PFSK-1 (cell line): ENCODE measurements at regions not wholly inside any gene's neighbourhood (a gene's known extent, or its start where the extent isn't known, plus 50 kb on each side); places are given as distances from the start of the nearest gene placed in this dataset.

Source experiments
- FOXP2 ChIP-seq: optimal IDR thresholded peaks from 2 replicates; pipeline ENCODE3; 2011; ENCODE audit warnings: borderline replicate concordance, control low read depth, inconsistent platforms; ENCODE audit not compliant: insufficient read depth; ENCODE audit errors: extremely low read length, extremely low read depth
- POLR2AphosphoS5 ChIP-seq: IDR thresholded peaks from 2 replicates; pipeline ENCODE4 v1.6.1; 2012; ENCODE audit warnings: low read depth, mild to moderate bottlenecking, control low read depth, low read length, moderate library complexity
- SIN3A ChIP-seq: IDR thresholded peaks from 2 replicates; pipeline ENCODE4 v1.6.1; 2012; ENCODE audit warnings: mild to moderate bottlenecking, low read length, moderate library complexity, borderline replicate concordance; ENCODE audit not compliant: insufficient read depth
- TAF1 ChIP-seq: IDR thresholded peaks from 2 replicates; pipeline ENCODE4 v1.6.1; 2012; ENCODE audit warnings: low read length, control low read depth, borderline replicate concordance; ENCODE audit not compliant: insufficient read depth
- TF ChIP-seq, protein P1 (sequence below), 2 experiments: IDR thresholded peaks; 2 replicates each; pipeline versions ENCODE4 v1.6.1 to v1.8.0; 2011 to 2012; ENCODE audit warnings: low read depth in 2 of 2, low read length in 2 of 2, control low read depth in 1 of 2, inconsistent platforms in 1 of 2, mild to moderate bottlenecking in 1 of 2, moderate library complexity in 1 of 2; ENCODE audit not compliant: insufficient read depth in 1 of 2

DNA sequence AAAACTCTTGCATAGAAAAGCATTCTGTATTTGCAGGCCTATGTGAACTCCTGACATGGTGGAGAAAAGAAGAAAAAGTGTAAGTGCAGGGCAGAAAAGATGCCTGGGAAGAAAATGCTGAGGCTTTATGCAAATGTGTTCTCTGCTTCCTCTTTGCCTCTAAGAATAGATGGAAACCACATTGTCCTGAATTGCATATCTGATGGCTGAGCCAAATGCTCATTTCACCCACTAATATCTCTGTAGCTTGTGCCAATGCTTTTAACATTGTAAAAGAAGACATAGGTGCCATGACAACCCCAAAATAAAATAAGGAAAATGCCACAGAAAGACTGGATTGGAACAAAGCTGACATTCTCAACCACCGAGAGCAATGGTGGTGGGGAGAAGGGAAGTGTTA is 307.4 kb downstream of the GRIA2 start:
- TF ChIP-seq POLR2AphosphoS5 (no peak), FOXP2 (no peak), TAF1 (no peak), SIN3A (no peak)
- TF ChIP-seq, protein P1, sequence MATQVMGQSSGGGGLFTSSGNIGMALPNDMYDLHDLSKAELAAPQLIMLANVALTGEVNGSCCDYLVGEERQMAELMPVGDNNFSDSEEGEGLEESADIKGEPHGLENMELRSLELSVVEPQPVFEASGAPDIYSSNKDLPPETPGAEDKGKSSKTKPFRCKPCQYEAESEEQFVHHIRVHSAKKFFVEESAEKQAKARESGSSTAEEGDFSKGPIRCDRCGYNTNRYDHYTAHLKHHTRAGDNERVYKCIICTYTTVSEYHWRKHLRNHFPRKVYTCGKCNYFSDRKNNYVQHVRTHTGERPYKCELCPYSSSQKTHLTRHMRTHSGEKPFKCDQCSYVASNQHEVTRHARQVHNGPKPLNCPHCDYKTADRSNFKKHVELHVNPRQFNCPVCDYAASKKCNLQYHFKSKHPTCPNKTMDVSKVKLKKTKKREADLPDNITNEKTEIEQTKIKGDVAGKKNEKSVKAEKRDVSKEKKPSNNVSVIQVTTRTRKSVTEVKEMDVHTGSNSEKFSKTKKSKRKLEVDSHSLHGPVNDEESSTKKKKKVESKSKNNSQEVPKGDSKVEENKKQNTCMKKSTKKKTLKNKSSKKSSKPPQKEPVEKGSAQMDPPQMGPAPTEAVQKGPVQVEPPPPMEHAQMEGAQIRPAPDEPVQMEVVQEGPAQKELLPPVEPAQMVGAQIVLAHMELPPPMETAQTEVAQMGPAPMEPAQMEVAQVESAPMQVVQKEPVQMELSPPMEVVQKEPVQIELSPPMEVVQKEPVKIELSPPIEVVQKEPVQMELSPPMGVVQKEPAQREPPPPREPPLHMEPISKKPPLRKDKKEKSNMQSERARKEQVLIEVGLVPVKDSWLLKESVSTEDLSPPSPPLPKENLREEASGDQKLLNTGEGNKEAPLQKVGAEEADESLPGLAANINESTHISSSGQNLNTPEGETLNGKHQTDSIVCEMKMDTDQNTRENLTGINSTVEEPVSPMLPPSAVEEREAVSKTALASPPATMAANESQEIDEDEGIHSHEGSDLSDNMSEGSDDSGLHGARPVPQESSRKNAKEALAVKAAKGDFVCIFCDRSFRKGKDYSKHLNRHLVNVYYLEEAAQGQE (IDR thresholded peaks at IDR 0.05; ENCODE audit: insufficient read depth in 1 of 2, low read depth in 2 of 2, low read length in 2 of 2), result no peak

DNA sequence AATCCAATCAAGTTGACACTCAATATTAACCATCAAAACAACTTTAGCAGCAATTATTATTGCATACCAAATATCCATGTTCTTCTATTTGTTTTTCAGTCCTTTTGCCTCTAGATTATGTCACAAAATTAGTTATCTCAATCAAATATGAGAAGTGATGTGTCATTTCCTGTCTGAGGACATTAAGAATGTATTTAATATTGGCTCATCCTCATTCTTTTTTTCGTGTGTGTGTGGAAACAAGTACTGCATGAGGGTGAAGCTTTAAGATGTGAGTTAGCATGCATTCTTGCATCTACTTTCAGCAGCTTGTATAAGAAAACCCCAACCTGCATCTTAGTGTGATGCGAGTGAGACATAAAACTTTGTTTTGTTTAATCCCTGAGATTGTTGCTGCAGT is 301.4 kb downstream of the GRIA2 start:
- TF ChIP-seq SIN3A, result no peak
- no peak for TF ChIP-seq FOXP2
- TF ChIP-seq TAF1, result no peak
- TF ChIP-seq, protein P1 (IDR thresholded peaks at IDR 0.05; ENCODE audit: insufficient read depth in 1 of 2, low read depth in 2 of 2, low read length in 2 of 2), result no peak
- no peak for TF ChIP-seq POLR2AphosphoS5

DNA sequence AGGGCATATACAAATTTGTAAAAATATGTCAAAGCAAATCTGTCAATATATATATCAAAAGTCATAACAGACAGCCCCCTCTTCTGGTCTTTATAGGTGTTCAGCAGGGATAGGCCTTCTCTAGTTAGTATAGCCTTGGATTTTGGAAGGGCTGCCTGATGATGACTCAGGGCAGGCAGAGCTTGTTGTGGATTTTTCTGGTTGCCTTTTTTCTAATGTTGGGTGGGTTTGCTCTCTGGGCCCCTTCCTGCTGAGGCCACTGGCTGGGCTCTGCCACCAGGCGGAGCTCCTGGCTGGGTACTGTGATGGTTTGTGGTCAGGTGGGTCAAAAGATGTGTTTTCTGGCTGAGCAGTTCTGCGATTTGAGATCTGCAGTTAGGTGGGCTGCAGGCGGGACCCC is 294.2 kb downstream of the GRIA2 start:
- no peak for TF ChIP-seq FOXP2
- TF ChIP-seq, protein P1 (IDR thresholded peaks at IDR 0.05; ENCODE audit: insufficient read depth in 1 of 2, low read depth in 2 of 2, low read length in 2 of 2), result no peak
- no peak for TF ChIP-seq TAF1
- TF ChIP-seq SIN3A, result no peak
- TF ChIP-seq POLR2AphosphoS5, result no peak

DNA sequence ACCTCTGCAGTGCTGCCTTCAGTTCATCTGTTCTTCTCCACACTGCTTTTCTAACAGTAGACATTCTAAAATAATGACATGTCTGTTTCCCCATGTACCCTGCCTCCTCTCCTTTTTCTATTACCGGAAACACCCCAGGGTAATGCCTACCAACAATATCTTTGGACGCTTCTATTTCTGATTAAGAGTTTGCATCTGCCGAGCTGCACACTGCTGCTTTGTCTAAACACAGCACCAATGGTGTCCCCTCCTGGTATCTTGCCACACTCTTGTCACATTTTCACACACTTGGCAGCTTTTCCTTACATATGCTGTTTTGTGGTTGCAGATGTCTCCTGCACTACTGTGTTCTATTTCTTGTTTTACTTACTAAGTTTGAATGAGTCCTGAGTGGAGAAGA is 288.8 kb downstream of the GRIA2 start:
- TF ChIP-seq FOXP2 (no peak), SIN3A (no peak), POLR2AphosphoS5 (no peak), TAF1 (no peak)
- TF ChIP-seq, protein P1 (IDR thresholded peaks at IDR 0.05; ENCODE audit: insufficient read depth in 1 of 2, low read depth in 2 of 2, low read length in 2 of 2), result no peak

DNA sequence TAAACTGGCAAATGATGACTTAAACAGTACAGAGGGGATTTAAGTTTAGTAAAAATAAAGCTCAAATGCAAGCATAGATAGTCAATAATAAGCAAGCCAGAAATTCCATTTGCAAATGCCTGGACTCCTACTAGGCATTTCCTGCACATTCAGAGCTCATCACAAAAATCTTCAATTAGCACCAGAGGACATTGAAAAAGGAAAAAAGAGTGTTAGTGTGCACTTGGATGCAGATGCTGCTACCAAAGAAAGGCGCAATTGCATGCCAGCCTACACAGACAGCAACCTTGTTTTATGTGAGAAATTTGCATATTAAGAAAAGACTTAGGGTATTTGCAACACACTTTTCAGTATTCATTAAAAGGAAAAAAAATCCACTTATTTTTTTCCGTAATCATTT is 282.1 kb downstream of the GRIA2 start:
- TF ChIP-seq FOXP2 (no peak), POLR2AphosphoS5 (no peak), TAF1 (no peak), SIN3A (no peak)
- TF ChIP-seq, protein P1 (IDR thresholded peaks at IDR 0.05; ENCODE audit: insufficient read depth in 1 of 2, low read depth in 2 of 2, low read length in 2 of 2), result no peak
